HG02840 (cell line): ENCODE measurements at regions not wholly inside any gene's neighbourhood (a gene's known extent, or its start where the extent isn't known, plus 50 kb on each side); places are given as distances from the start of the nearest gene placed in this dataset.

Experiments used
- ATAC-seq: cut with Tn5 transposase; IDR thresholded peaks from one replicate; pipeline ENCODE4 v1.9.1; 2021; ENCODE audit warnings: mild to moderate bottlenecking, moderate library complexity, moderate number of reproducible peaks; ENCODE audit not compliant: unreplicated experiment, low FRiP score

- no peak for ATAC-seq
Measured at GRCh38 chr12:62113366-62114011, 146.7 kb upstream of the USP15 start.

GRCh38 chr12:62116986-62117385 is 143.2 kb upstream of the USP15 start:
- no peak for ATAC-seq

GRCh38 chr12:62123721-62124203 is 136.4 kb upstream of the USP15 start:
- ATAC-seq = no peak

- no peak for ATAC-seq
Measured at GRCh38 chr12:62127516-62127915, 132.7 kb upstream of the USP15 start.

GRCh38 chr12:62128175-62128975 is 131.8 kb upstream of the USP15 start:
- no peak for ATAC-seq

GRCh38 chr12:62129291-62129690 is 130.9 kb upstream of the USP15 start:
- ATAC-seq = no peak

- ATAC-seq = no peak
Measured at GRCh38 chr12:62130402-62130801, 129.8 kb upstream of the USP15 start.

GRCh38 chr12:62130834-62131552 is 129.2 kb upstream of the USP15 start:
- no peak for ATAC-seq

- no peak for ATAC-seq
Measured at GRCh38 chr12:62133440-62133839, 126.8 kb upstream of the USP15 start.

- no peak for ATAC-seq
Measured at GRCh38 chr12:62135553-62136200, 124.5 kb upstream of the USP15 start.

- ATAC-seq = no peak
Measured at GRCh38 chr12:62136496-62136895, 123.7 kb upstream of the USP15 start.

- no peak for ATAC-seq
Measured at GRCh38 chr12:62138527-62138926, 121.7 kb upstream of the USP15 start.

GRCh38 chr12:62146318-62146717 is 113.9 kb upstream of the USP15 start:
- ATAC-seq = no peak

GRCh38 chr12:62158013-62158412 is 102.2 kb upstream of the USP15 start:
- no peak for ATAC-seq

- ATAC-seq = no peak
Measured at GRCh38 chr12:62158461-62159360, 101.5 kb upstream of the USP15 start.

- ATAC-seq = no peak
Measured at GRCh38 chr12:62162214-62162613, 98.0 kb upstream of the USP15 start.

GRCh38 chr12:62163368-62163767 is 96.8 kb upstream of the USP15 start:
- no peak for ATAC-seq

- no peak for ATAC-seq
Measured at GRCh38 chr12:62164036-62164435, 96.2 kb upstream of the USP15 start.

GRCh38 chr12:62166525-62166924 is 93.7 kb upstream of the USP15 start:
- ATAC-seq = no peak

GRCh38 chr12:62168411-62168810 is 91.8 kb upstream of the USP15 start:
- no peak for ATAC-seq
